GM23338 (cell line): ENCODE measurements at regions not wholly inside any gene's neighbourhood (a gene's known extent, or its start where the extent isn't known, plus 50 kb on each side); places are given as distances from the start of the nearest gene placed in this dataset.
"Not testable (repeated sequence)": the region's sequence is repeated elsewhere in the genome, so short reads cannot be mapped to it uniquely, and the experiment has no call there.

Experiments
- ATAC-seq: fragments of 200-7000 bp; cut with Tn5 transposase; 3 replicates; pipeline ENCODE4 v1.9.1; 2020
- DNase-seq: peaks from one replicate; pipeline ENCODE4 v3.0.0-alpha.2; 2015; ENCODE audit warnings: low spot score
- H2AFZ ChIP-seq: fragments of 200-600 bp; sonication (generic); 2 replicates; pipeline ENCODE4 v1.8.0; 2016; ENCODE audit warnings: antibody characterized with exemption, mild to moderate bottlenecking, moderate library complexity
- H3F3A ChIP-seq: fragments of 200-600 bp; sonication (generic); replicated peaks from 2 replicates; pipeline ENCODE4 v1.8.0; 2017; ENCODE audit warnings: antibody characterized with exemption, mixed run types, low read depth
- H3K27ac ChIP-seq: fragments of 200-600 bp; sonication (generic); 2 replicates; pipeline ENCODE4 v1.6.1; 2016; ENCODE audit warnings: low read depth
- H3K27me3 ChIP-seq: fragments of 200-600 bp; sonication (generic); 2 replicates; pipeline ENCODE4 v1.8.0; 2016; ENCODE audit warnings: mild to moderate bottlenecking, mixed run types, moderate library complexity; ENCODE audit not compliant: insufficient read depth
- H3K36me3 ChIP-seq: fragments of 200-600 bp; sonication (generic); 2 replicates; pipeline ENCODE4 v1.8.0; 2016; ENCODE audit warnings: mild to moderate bottlenecking; ENCODE audit not compliant: insufficient read depth
- H3K4me1 ChIP-seq: fragments of 200-600 bp; sonication (generic); 2 replicates; pipeline ENCODE4 v1.8.0; 2016; ENCODE audit warnings: mild to moderate bottlenecking, moderate library complexity; ENCODE audit not compliant: insufficient read depth
- H3K4me2 ChIP-seq: fragments of 200-600 bp; sonication (generic); 2 replicates; pipeline ENCODE4 v1.7.1; 2017; ENCODE audit warnings: mixed run types
- H3K4me3 ChIP-seq: fragments of 200-600 bp; sonication (generic); 2 replicates; pipeline ENCODE4 v1.6.1; 2016; ENCODE audit warnings: mixed run types
- H3K79me2 ChIP-seq: fragments of 200-600 bp; sonication (generic); replicated peaks from 2 replicates; pipeline ENCODE4 v1.8.0; 2017; ENCODE audit warnings: mild to moderate bottlenecking; ENCODE audit not compliant: insufficient read depth
- H3K9me2 ChIP-seq: fragments of 200-600 bp; sonication (generic); 2 replicates; pipeline ENCODE4 v1.8.0; 2017; ENCODE audit not compliant: insufficient read depth
- H4K20me1 ChIP-seq: fragments of 200-600 bp; sonication (generic); replicated peaks from 2 replicates; pipeline ENCODE4 v1.8.0; 2017; ENCODE audit warnings: mild to moderate bottlenecking; ENCODE audit not compliant: insufficient read depth
- H3K27ac Mint-ChIP-seq: 2 replicates; pipeline ENCODE4 v1.8.0; 2020; ENCODE audit warnings: inconsistent platforms, mild to moderate bottlenecking, moderate library complexity, mixed read lengths
- H3K27me3 Mint-ChIP-seq: 3 replicates; pipeline ENCODE4 v1.8.0; 2022; ENCODE audit warnings: low read depth, mild to moderate bottlenecking, moderate library complexity, mixed read lengths, inconsistent platforms; ENCODE audit not compliant: insufficient read depth, poor library complexity
- H3K36me3 Mint-ChIP-seq: 3 replicates; pipeline ENCODE4 v1.8.0; 2021; ENCODE audit warnings: low read depth, mild to moderate bottlenecking, inconsistent platforms, moderate library complexity, mixed read lengths
- H3K4me1 Mint-ChIP-seq: 3 replicates; pipeline ENCODE4 v1.8.0; 2020; ENCODE audit warnings: mild to moderate bottlenecking, inconsistent platforms, mixed read lengths
- H3K4me3 Mint-ChIP-seq: 3 replicates; pipeline ENCODE4 v1.8.0; 2021; ENCODE audit warnings: moderate library complexity, mild to moderate bottlenecking, inconsistent platforms, mixed read lengths
- H3K9me3 Mint-ChIP-seq: 3 replicates; pipeline ENCODE4 v1.8.0; 2020; ENCODE audit warnings: moderate library complexity, mild to moderate bottlenecking, inconsistent platforms, mixed read lengths
- ETS1 ChIP-seq: IDR thresholded peaks from 2 replicates; pipeline ENCODE4 v1.6.1; 2016; ENCODE audit warnings: antibody characterized with exemption

- H3K4me1 Mint-ChIP-seq = peaks cover 10% of the 10 kb centered on the region
- H3K4me3 Mint-ChIP-seq, H3K27me3 ChIP-seq, H3F3A ChIP-seq, H4K20me1 ChIP-seq, H3K27ac Mint-ChIP-seq, H3K9me3 Mint-ChIP-seq, H3K27me3 Mint-ChIP-seq, H2AFZ ChIP-seq, H3K36me3 Mint-ChIP-seq, DNase-seq, ATAC-seq, H3K36me3 ChIP-seq, H3K9me2 ChIP-seq, H3K27ac ChIP-seq, H3K79me2 ChIP-seq, H3K4me3 ChIP-seq, H3K4me2 ChIP-seq, H3K4me1 ChIP-seq: not testable (repeated sequence)
Measured at GRCh38 chr4:9505341-9505740, 61.1 kb downstream of the DEFB131A start.

DNA sequence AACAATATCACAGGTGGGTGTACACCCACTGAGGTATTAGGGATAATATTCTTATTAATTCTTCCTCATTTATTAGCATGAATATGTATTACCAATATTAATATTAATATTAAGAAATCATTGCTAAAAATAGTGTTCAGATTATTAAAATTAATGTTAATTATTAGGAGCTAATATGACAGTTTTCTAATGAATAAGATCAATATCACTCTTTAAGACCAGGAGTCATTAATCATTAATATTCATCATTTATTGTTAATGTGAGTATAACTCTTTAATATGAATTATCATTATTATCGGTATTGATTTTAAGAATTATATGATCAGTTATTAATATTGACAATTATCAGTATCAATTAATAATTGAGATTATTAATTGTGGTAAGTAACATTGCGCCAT lies 62.5 kb downstream of the DEFB131A start:
- H3K4me1 Mint-ChIP-seq = peaks cover 10% of the 10 kb centered on the region
- not testable (repeated sequence) for H3K27ac Mint-ChIP-seq, H4K20me1 ChIP-seq, H3K4me2 ChIP-seq, H3K36me3 Mint-ChIP-seq, H3K27me3 Mint-ChIP-seq, H3K9me3 Mint-ChIP-seq, H3K4me1 ChIP-seq, H2AFZ ChIP-seq, H3F3A ChIP-seq, H3K27me3 ChIP-seq, H3K4me3 Mint-ChIP-seq, H3K36me3 ChIP-seq, H3K79me2 ChIP-seq, DNase-seq, H3K4me3 ChIP-seq, H3K27ac ChIP-seq, H3K9me2 ChIP-seq, ATAC-seq

DNA sequence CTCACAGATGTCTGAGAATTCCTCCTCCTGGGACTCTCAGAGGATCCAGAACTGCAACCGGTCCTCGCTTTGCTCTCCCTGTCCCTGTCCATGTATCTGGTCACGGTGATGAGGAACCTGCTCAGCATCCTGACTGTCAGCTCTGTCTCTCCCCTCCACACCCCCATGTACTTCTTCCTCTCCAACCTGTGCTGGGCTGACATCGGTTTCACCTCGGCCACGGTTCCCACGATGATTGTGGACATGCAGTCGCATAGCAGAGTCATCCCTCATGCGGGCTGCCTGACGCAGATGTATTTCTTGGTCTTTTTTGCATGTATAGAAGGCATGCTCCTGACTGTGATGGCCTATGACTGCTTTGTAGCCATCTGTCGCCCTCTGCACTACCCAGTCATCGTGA lies 68.7 kb downstream of the DEFB131A start:
- Mint-ChIP-seq H3K4me1 (peaks cover 10% of the 10 kb centered on the region), H3K27me3 (peaks cover 12% of the 10 kb centered on the region)
- not testable (repeated sequence) for H3K27me3 ChIP-seq, ATAC-seq, H3K36me3 Mint-ChIP-seq, H3K27ac Mint-ChIP-seq, H3K4me3 ChIP-seq, H3K9me2 ChIP-seq, H3K36me3 ChIP-seq, H3K4me3 Mint-ChIP-seq, H4K20me1 ChIP-seq, H3K27ac ChIP-seq, DNase-seq, H3K9me3 Mint-ChIP-seq, H2AFZ ChIP-seq, H3F3A ChIP-seq, H3K79me2 ChIP-seq, H3K4me1 ChIP-seq, H3K4me2 ChIP-seq

- not testable (repeated sequence) for DNase-seq, H3K9me3 Mint-ChIP-seq, H3K4me3 ChIP-seq, H2AFZ ChIP-seq, H4K20me1 ChIP-seq, H3K27me3 Mint-ChIP-seq, H3K27ac Mint-ChIP-seq, H3K4me2 ChIP-seq, H3K36me3 ChIP-seq, H3F3A ChIP-seq, H3K4me3 Mint-ChIP-seq, H3K4me1 ChIP-seq, H3K4me1 Mint-ChIP-seq, H3K9me2 ChIP-seq, H3K79me2 ChIP-seq, ATAC-seq, H3K27ac ChIP-seq, H3K36me3 Mint-ChIP-seq, H3K27me3 ChIP-seq
Measured at GRCh38 chr4:9519631-9520030, 75.4 kb downstream of the DEFB131A start.

- not testable (repeated sequence) for ATAC-seq, H3K9me3 Mint-ChIP-seq, H3K27me3 ChIP-seq, H2AFZ ChIP-seq, H3K36me3 Mint-ChIP-seq, H3K4me2 ChIP-seq, H3K4me3 Mint-ChIP-seq, H3K4me1 ChIP-seq, H3K27ac ChIP-seq, H3K27ac Mint-ChIP-seq, H4K20me1 ChIP-seq, H3K36me3 ChIP-seq, H3K4me1 Mint-ChIP-seq, H3K79me2 ChIP-seq, H3F3A ChIP-seq, H3K27me3 Mint-ChIP-seq, DNase-seq, H3K4me3 ChIP-seq, H3K9me2 ChIP-seq
- TF ChIP-seq ETS1 = 0 out of 2 replicates have a peak, but pooled peaks have one; percentile 29
Measured at GRCh38 chr4:9522903-9523302, 78.7 kb downstream of the DEFB131A start.

DNA sequence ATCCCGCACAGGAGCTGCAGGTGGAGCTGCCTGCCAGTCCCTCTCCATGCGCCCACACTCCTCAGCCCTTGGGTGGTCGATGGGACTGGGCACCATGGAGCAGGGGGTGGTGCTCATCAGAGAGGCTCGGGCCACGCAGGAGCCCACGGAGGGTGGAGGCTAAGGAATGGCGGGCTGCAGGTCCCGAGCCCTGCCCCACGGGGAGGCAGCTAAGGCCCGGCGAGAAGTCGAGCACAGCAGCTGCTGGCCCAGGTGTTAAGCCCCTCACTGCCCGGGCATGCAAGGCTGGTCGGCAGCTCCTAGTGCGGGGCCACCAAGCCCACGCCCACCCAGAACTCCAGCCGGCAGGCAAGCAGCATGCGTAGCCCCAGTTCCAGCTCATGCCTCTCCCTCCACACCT lies 80.2 kb downstream of the DEFB131A start:
- H3K9me3 Mint-ChIP-seq, DNase-seq, H3K79me2 ChIP-seq, H2AFZ ChIP-seq, H3K4me3 Mint-ChIP-seq, ATAC-seq, H3K36me3 ChIP-seq, H3F3A ChIP-seq, H3K9me2 ChIP-seq, H3K36me3 Mint-ChIP-seq, H4K20me1 ChIP-seq, H3K4me3 ChIP-seq, H3K27ac Mint-ChIP-seq, H3K4me2 ChIP-seq, H3K4me1 ChIP-seq, H3K27me3 ChIP-seq, H3K27ac ChIP-seq: not testable (repeated sequence)
- Mint-ChIP-seq H3K27me3 (peaks cover 12% of the 10 kb centered on the region), H3K4me1 (peaks cover 17% of the 10 kb centered on the region)
